HCT116 (cell line): ENCODE measurements at regions not wholly inside any gene's neighbourhood (a gene's known extent, or its start where the extent isn't known, plus 50 kb on each side); places are given as distances from the start of the nearest gene placed in this dataset.

ENCODE experiments used
- ATAC-seq: fragments of 200-7000 bp; cut with Tn5 transposase; 2 replicates; pipeline ENCODE4 v1.9.1; 2020; ENCODE audit warnings: mild to moderate bottlenecking, moderate library complexity
- BruUV-seq: library from RNA; stranded (reverse); fragments of 400-500 nt; replicated peaks from 2 replicates; lab custom pipeline; 2021; lab: Mats Ljungman, UMichigan
- CTCF ChIA-PET: fragments of 300-600 bp; sonication (Branson Sonifier 250); formaldehyde crosslinking; loops from one replicate; lab custom pipeline; 2021; ENCODE audit warnings: antibody characterized with exemption; lab: Charles Lee
- POLR2A ChIA-PET: fragments of 300-600, 350-600 bp; sonication (Branson Sonifier 250); formaldehyde crosslinking; loops from one replicate; lab custom pipeline; 2021; ENCODE audit warnings: antibody characterized with exemption; lab: Charles Lee
- RAD21 ChIA-PET, 2 experiments: fragments of 300-600 bp; sonication (Branson Sonifier 250); formaldehyde crosslinking; loops; one replicate each; lab custom pipeline; 2023; ENCODE audit warnings: low total read pairs in 2 of 2; ENCODE audit not compliant: uncharacterized antibody in 2 of 2, unreplicated experiment in 2 of 2, low non-redundant PET in 1 of 2; lab: Charles Lee
- DNase-seq: peaks from one replicate; pipeline ENCODE4 v3.0.0-alpha.2; 2010; ENCODE audit warnings: low read depth, low spot score
- H2AFZ ChIP-seq: fragments of 200-600 bp; shearing (Covaris generic), sonication (generic); 2 replicates; pipeline ENCODE4 v1.6.1; 2017; ENCODE audit warnings: low read depth, mixed run types, mixed read lengths, antibody characterized with exemption, low read length; ENCODE audit not compliant: poor library complexity, severe bottlenecking
- H3K27ac ChIP-seq: 2 replicates; pipeline ENCODE4 v1.5.1; 2012; ENCODE audit warnings: low read depth, low read length
- H3K27me3 ChIP-seq: fragments of 200-600 bp; sonication (generic); 2 replicates; pipeline ENCODE4 v1.6.1; 2016; ENCODE audit warnings: mixed run types, low read length, mixed read lengths; ENCODE audit not compliant: insufficient read depth
- H3K36me3 ChIP-seq, 2 experiments: fragments of 200-500 bp in 1 of 2; fragments of 200-600 bp in 1 of 2; sonication (Bioruptor generic) in 1 of 2; sonication (generic) in 1 of 2; 2 replicates each; pipeline versions ENCODE4 v1.5.1 to v1.6.1; 2014 to 2016; ENCODE audit warnings: low read length in 2 of 2, inconsistent platforms in 1 of 2, mixed read lengths in 1 of 2, mixed run types in 1 of 2; ENCODE audit not compliant: insufficient read depth in 2 of 2, control insufficient read depth in 1 of 2
- H3K4me1 ChIP-seq, 2 experiments: fragments of 200-600 bp in 1 of 2; sonication (generic) in 1 of 2; 2 replicates each; pipeline versions ENCODE4 v1.5.1 to v1.6.1; 2012 to 2017; ENCODE audit warnings: low read length in 2 of 2, inconsistent platforms in 1 of 2, mild to moderate bottlenecking in 1 of 2, mixed read lengths in 1 of 2, mixed run types in 1 of 2, moderate library complexity in 1 of 2; ENCODE audit not compliant: insufficient read depth in 2 of 2, control insufficient read depth in 1 of 2
- H3K4me2 ChIP-seq: fragments of 200-600 bp; sonication (generic); 2 replicates; pipeline ENCODE4 v1.6.1; 2017; ENCODE audit warnings: mixed run types, low read length, mixed read lengths
- H3K4me3 ChIP-seq, 2 experiments: fragments of 200-600 bp in 1 of 2; sonication (generic) in 1 of 2; replicated peaks in 1 of 2; 2 replicates each; pipeline ENCODE4 v1.5.1; 2011 to 2016; ENCODE audit warnings: low read length in 2 of 2, control low read depth in 1 of 2, low read depth in 1 of 2, mild to moderate bottlenecking in 1 of 2, mixed read lengths in 1 of 2, mixed run types in 1 of 2
- H3K79me2 ChIP-seq: fragments of 200-600 bp; sonication (generic); 2 replicates; pipeline ENCODE4 v1.6.1; 2017; ENCODE audit warnings: mild to moderate bottlenecking, mixed run types, low read length, moderate library complexity, mixed read lengths; ENCODE audit not compliant: insufficient read depth
- H3K9ac ChIP-seq: fragments of 200-600 bp; sonication (generic); 2 replicates; pipeline ENCODE4 v1.6.1; 2016; ENCODE audit warnings: low read length, mixed read lengths
- H3K9me2 ChIP-seq: fragments of 200-600 bp; sonication (generic), shearing (Covaris generic); 2 replicates; pipeline ENCODE4 v1.6.1; 2017; ENCODE audit warnings: mixed run types, mild to moderate bottlenecking, moderate library complexity; ENCODE audit not compliant: insufficient read depth
- H3K9me3 ChIP-seq, 2 experiments: fragments of 200-500 bp in 1 of 2; fragments of 200-600 bp in 1 of 2; sonication (Bioruptor generic) in 1 of 2; sonication (generic) in 1 of 2; 2 replicates each; pipeline ENCODE4 v1.6.1; 2014 to 2017; ENCODE audit warnings: low read length in 2 of 2, mixed read lengths in 2 of 2, inconsistent platforms in 1 of 2, low read depth in 1 of 2, mild to moderate bottlenecking in 1 of 2, mixed run types in 1 of 2, moderate library complexity in 1 of 2; ENCODE audit not compliant: control insufficient read depth in 1 of 2, insufficient read depth in 1 of 2
- H4K20me1 ChIP-seq: fragments of 200-600 bp; sonication (generic), shearing (Covaris generic); 2 replicates; pipeline ENCODE4 v1.6.1; 2017; ENCODE audit warnings: mixed run types, mild to moderate bottlenecking, moderate library complexity; ENCODE audit not compliant: insufficient read depth
- CBX3 ChIP-seq: IDR thresholded peaks from 2 replicates; pipeline ENCODE4 v1.6.1; 2012; ENCODE audit warnings: low read depth
- ELF1 ChIP-seq: IDR thresholded peaks from 2 replicates; pipeline ENCODE4 v1.6.1; 2012; ENCODE audit warnings: low read depth, borderline replicate concordance
- JUND ChIP-seq: IDR thresholded peaks from 2 replicates; pipeline ENCODE4 v1.6.1; 2012
- POLR2A ChIP-seq: IDR thresholded peaks from 2 replicates; pipeline ENCODE4 v1.7.0; 2011; ENCODE audit warnings: borderline replicate concordance; ENCODE audit not compliant: insufficient read depth, insufficient read length; ENCODE audit errors: extremely low read depth
- POLR2AphosphoS5 ChIP-seq: IDR thresholded peaks from 2 replicates; pipeline ENCODE4 v1.6.1; 2011; ENCODE audit warnings: mild to moderate bottlenecking, low read depth, low read length, moderate library complexity
- SIN3A ChIP-seq: IDR thresholded peaks from 2 replicates; pipeline ENCODE4 v1.6.1; 2012; ENCODE audit warnings: low read depth
- SRF ChIP-seq: IDR thresholded peaks from 2 replicates; pipeline ENCODE4 v1.6.1; 2012; ENCODE audit warnings: low read depth
- ZFX ChIP-seq: fragments of 450-650 bp; IDR thresholded peaks from 2 replicates; pipeline ENCODE4 v1.6.1; 2017
- ZNF274 ChIP-seq: fragments of 200-500 bp; sonication (Bioruptor generic); IDR thresholded peaks from 2 replicates; pipeline ENCODE4 v1.6.1; 2014; ENCODE audit warnings: mild to moderate bottlenecking, low read depth, low read length, inconsistent platforms
- intact Hi-C: fragments of 100-400 bp; cut with micrococcal nuclease; formaldehyde crosslinking; loops from 2 replicates; pipeline ENCODE4 v1.10.0; 2022

GRCh38 chr2:224121406-224122067, 82.5 kb upstream of the SERPINE2 start:
- Histone ChIP-seq H3K4me1 (no peaks in the 10 kb centered on the region), H3K4me2 (no peak overlapping the region), H3K9me3 (no peaks in the 10 kb centered on the region; a peak in 1 of 4 replicates), H3K36me3 (no peaks in the 10 kb centered on the region), H2AFZ (peak overlapping the region; percentile 22), H3K79me2 (no peaks in the 10 kb centered on the region), H3K27ac (no peak overlapping the region), H3K4me3 (no peak overlapping the region), H3K27me3 (no peaks in the 10 kb centered on the region), H3K9ac (no peak overlapping the region), H4K20me1 (no peaks in the 10 kb centered on the region), H3K9me2 (no peaks in the 10 kb centered on the region)
- RAD21 ChIA-PET = no interaction called here
- TF ChIP-seq POLR2AphosphoS5 (no peak), ZNF274 (no peak), ZFX (no peak)
- no peak for DNase-seq
- ATAC-seq = no peak
- BruUV-seq = no TSS peak
- CTCF ChIA-PET = no interaction called here
- POLR2A ChIA-PET = no interaction called here
- intact Hi-C loops = no loop called here

DNA sequence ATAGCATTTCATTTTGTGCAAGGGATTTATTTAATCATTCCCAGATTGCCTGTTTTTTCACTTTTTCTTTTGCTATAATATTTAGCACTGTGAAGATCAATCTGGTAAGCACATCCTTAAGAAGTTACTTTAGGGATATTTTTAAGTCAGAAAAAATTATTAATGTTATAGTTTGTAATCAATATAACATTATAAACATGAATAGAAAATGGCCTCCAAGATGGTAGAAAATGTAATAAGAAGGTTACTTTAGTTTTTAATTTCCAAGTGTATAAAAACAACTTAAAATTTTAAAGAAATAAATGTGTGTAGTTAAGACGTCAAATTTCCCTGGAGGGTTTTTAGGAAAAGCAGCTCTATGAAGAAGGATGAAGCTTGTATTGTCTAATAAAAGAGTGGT, 81.9 kb upstream of the SERPINE2 start:
- Histone ChIP-seq H3K9ac (no peak overlapping the region), H3K4me2 (no peak overlapping the region), H3K9me2 (peaks cover under 1% of the 10 kb centered on the region; the same call in 1 of the 2 replicates), H2AFZ (peak overlapping the region; percentile 22), H3K79me2 (no peaks in the 10 kb centered on the region), H3K4me1 (no peaks in the 10 kb centered on the region), H3K36me3 (no peaks in the 10 kb centered on the region), H4K20me1 (no peaks in the 10 kb centered on the region), H3K4me3 (no peak overlapping the region), H3K9me3 (no peaks in the 10 kb centered on the region; a peak in 1 of 4 replicates), H3K27me3 (no peaks in the 10 kb centered on the region), H3K27ac (no peak overlapping the region)
- DNase-seq = no peak
- BruUV-seq = no TSS peak
- TF ChIP-seq SIN3A (no peak), POLR2A (no peak), JUND (no peak), SRF (no peak), CBX3 (no peak), ZFX (no peak), ELF1 (no peak)
- ChIA-PET POLR2A (no interaction called here), RAD21 (no interaction called here), CTCF (no interaction called here)
- ATAC-seq = no peak
- intact Hi-C loops = no loop called here
